ENCODE measurements at regions not wholly inside any gene's neighbourhood (a gene's known extent, or its start where the extent isn't known, plus 50 kb on each side); places are given as distances from the start of the nearest gene placed in this dataset.

DNA sequence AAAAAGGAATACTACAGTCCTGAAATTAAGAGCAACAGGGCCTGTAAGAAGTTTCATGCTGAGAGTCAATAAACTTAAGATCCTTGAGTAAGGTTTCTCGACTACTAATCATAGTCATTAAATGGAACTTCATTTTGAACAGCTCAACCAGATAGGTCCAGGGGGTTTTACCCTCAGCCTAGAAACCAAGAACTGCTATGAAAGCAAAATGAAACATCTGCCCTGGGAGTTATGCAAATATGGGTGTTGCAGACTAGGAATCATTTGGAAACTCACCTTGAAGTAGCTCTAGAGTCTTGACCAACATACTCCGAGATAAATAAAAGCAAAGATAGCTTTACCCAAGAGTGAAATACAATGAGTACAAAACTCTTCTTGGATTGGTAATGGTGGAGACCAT lies 128.0 kb downstream of the HGF start:
- TF ChIP-seq EZH2 (IDR thresholded peaks at IDR 0.05; ENCODE audit: borderline replicate concordance, insufficient read depth, low read depth, low read length, poor library complexity, severe bottlenecking), result no peak
- TF ChIP-seq, protein P1, sequence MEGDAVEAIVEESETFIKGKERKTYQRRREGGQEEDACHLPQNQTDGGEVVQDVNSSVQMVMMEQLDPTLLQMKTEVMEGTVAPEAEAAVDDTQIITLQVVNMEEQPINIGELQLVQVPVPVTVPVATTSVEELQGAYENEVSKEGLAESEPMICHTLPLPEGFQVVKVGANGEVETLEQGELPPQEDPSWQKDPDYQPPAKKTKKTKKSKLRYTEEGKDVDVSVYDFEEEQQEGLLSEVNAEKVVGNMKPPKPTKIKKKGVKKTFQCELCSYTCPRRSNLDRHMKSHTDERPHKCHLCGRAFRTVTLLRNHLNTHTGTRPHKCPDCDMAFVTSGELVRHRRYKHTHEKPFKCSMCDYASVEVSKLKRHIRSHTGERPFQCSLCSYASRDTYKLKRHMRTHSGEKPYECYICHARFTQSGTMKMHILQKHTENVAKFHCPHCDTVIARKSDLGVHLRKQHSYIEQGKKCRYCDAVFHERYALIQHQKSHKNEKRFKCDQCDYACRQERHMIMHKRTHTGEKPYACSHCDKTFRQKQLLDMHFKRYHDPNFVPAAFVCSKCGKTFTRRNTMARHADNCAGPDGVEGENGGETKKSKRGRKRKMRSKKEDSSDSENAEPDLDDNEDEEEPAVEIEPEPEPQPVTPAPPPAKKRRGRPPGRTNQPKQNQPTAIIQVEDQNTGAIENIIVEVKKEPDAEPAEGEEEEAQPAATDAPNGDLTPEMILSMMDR (IDR thresholded peaks at IDR 0.05), result no peak

Measured in B cell (primary cell).